Sigmoid colon (tissue), 3 donors: ENCODE measurements at regions not wholly inside any gene's neighbourhood (a gene's known extent, or its start where the extent isn't known, plus 50 kb on each side); places are given as distances from the start of the nearest gene placed in this dataset.

Experiments
- CTCF ChIP-seq, 4 experiments: fragments of 450-650 bp in 3 of 4; fragments of 200-600 bp in 1 of 4; IDR thresholded peaks; one replicate each; pipeline ENCODE4 v1.5.1; 2016 to 2019; ENCODE audit warnings: antibody characterized with exemption in 4 of 4, mild to moderate bottlenecking in 3 of 4, moderate library complexity in 2 of 4
- POLR2A ChIP-seq, 2 donors: fragments of 450-650 bp; IDR thresholded peaks; one replicate each; pipeline ENCODE4 v1.6.1; 2016; ENCODE audit warnings: antibody characterized with exemption in 2 of 2, mild to moderate bottlenecking in 2 of 2, moderate library complexity in 2 of 2

- TF ChIP-seq CTCF (IDR thresholded peaks at IDR 0.05) (no peak), POLR2A (IDR thresholded peaks at IDR 0.05) (no peak)
Measured at GRCh38 chr7:17497136-17497535, 198.7 kb downstream of the AHR start.
